ENCODE measurements at regions not wholly inside any gene's neighbourhood (a gene's known extent, or its start where the extent isn't known, plus 50 kb on each side); places are given as distances from the start of the nearest gene placed in this dataset.

DNA sequence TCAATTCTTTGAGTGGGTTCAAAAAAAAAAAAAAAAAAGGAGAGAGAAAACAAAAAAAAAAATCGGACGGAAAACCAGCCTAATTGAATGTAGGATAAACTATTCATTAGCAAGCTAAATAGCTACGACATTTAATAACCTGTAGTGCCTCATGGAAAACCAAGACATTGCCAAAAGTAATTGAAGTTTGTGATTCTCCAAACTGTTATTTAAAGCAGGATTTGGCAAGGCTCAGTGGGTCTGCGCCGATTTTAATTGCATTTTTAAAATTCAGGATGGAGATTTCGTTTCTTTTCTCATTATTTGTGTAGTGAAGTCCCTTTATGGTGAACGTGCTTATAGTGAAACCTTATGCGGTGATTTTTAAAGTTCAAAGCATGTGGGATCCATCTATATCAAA is 127.2 kb upstream of the NFIB start:
- Histone ChIP-seq H3K27me3 (no peaks in the 10 kb centered on the region), H3K27ac (no peak overlapping the region), H3K4me3 (no peak overlapping the region), H3K9me3 (replicated peaks in 1 of 3) (no peaks in the 10 kb centered on the region), H3K4me1 (replicated peaks in 1 of 2) (no peaks in the 10 kb centered on the region), H3K36me3 (replicated peaks in 1 of 2) (no peaks in the 10 kb centered on the region)
- WGBS, 4 donors = 80 to 87% (median 83%) methylated on average over 8 of the region's 8 CpGs
- no peak for DNase-seq
- intact Hi-C loops (cut with DNase I) = no loop called here
- TF ChIP-seq, protein P1, sequence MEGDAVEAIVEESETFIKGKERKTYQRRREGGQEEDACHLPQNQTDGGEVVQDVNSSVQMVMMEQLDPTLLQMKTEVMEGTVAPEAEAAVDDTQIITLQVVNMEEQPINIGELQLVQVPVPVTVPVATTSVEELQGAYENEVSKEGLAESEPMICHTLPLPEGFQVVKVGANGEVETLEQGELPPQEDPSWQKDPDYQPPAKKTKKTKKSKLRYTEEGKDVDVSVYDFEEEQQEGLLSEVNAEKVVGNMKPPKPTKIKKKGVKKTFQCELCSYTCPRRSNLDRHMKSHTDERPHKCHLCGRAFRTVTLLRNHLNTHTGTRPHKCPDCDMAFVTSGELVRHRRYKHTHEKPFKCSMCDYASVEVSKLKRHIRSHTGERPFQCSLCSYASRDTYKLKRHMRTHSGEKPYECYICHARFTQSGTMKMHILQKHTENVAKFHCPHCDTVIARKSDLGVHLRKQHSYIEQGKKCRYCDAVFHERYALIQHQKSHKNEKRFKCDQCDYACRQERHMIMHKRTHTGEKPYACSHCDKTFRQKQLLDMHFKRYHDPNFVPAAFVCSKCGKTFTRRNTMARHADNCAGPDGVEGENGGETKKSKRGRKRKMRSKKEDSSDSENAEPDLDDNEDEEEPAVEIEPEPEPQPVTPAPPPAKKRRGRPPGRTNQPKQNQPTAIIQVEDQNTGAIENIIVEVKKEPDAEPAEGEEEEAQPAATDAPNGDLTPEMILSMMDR (IDR thresholded peaks at IDR 0.05) = no peak
- TF ChIP-seq POLR2A (IDR thresholded peaks at IDR 0.05) = no peak

DNA sequence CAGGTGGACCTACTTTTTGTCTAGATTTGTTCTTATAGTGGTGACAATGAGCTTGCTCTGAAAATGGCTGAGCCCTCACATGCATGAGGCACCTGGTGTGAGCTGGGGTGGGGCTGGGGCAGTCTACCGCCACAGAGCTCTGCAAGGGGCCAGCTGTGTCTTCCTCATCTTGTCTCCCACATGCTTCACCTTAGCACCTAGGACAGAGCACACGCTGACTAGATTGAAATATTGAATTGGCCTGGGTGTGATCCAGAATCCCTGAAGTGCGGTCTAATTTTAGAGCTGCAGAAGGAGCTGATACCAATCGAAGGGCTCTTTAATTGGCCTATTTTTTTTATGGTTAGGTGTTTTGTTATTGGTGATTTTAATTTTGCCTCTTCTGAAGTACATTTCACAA is 126.1 kb upstream of the NFIB start:
- 73 to 91% (median 83%) methylated on average over 3 to 4 of the region's 4 CpGs for WGBS, 4 donors
- H3K9me3 ChIP-seq (replicated peaks in 1 of 3) = no peaks in the 10 kb centered on the region

DNA sequence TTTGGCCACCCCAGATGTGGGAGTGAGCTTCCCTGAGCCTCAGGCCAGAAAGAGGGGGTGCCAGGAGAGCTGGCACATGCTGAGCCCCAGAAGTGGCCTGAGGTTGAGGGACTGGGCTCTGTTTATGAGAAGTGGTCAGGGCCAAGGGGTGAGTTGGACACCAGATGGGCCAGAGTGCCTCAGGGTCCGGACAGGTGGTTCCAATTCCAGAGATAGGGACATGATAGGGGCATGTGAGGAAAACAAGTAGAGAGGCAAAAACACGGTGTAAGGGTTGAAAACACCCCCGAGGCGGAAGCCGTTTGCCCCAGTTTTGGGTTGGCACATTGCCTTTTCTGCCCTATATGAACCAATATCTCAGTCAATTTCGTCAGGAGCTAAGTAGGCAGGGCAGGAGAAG is 125.6 kb upstream of the NFIB start:
- intact Hi-C loops (cut with DNase I) = no loop called here
- WGBS, 4 donors = 70 to 87% (median 84%) methylated on average over 6 of the region's 6 CpGs
- TF ChIP-seq, protein P1 (IDR thresholded peaks at IDR 0.05) = no peak
- no peak for TF ChIP-seq POLR2A (IDR thresholded peaks at IDR 0.05)

More for the DNA sequence above, 126.1 kb upstream of the NFIB start:
- H3K36me3 ChIP-seq (replicated peaks in 1 of 2) = no peaks in the 10 kb centered on the region
- H3K4me1 ChIP-seq (replicated peaks in 1 of 2) = no peaks in the 10 kb centered on the region
- no peaks in the 10 kb centered on the region for H3K27me3 ChIP-seq
- no peak for DNase-seq
- no peak overlapping the region for H3K4me3 ChIP-seq
- no peak overlapping the region for H3K27ac ChIP-seq
- no peak for TF ChIP-seq POLR2A (IDR thresholded peaks at IDR 0.05)
- TF ChIP-seq, protein P1 (IDR thresholded peaks at IDR 0.05) = no peak
- intact Hi-C loops (cut with DNase I) = no loop called here

DNA sequence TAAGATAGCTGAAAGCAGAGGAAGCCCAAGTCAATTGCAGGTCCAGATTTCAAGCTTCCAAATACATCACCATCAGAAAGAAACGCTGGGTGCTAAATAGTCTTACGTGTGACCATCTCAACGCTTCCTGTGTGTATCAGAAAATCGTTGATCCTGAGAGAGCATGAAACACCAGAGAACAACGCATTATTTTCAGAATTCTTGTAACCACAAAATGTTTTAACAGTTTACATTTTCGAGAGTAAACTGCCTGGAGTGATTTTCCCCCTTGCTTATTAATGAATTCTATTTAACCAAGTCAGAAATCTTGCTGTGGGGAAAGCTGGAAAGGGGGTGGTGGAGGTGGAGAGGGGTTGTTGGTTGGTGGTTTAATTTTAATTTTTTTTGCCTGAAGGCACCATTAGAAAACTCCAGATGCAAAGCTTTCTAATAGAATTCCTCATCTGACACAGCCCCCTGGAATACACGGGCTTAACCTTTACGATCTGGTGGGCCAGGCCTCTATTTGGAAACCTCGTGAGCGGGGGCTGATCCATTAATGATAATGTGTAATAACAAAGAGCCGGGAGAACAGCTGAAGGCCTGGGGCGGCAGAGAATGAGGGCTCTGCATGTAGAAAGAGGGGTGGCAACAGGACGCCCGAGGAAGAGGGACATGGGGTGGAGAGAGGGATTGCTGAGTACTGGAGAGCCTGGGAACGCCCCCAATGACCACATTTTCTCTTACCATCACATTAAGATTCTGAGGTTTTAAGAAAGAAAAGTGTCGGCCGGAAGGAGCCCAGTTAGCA is 124.5 kb upstream of the NFIB start:
- 78 to 86% (median 82%) methylated on average over 16 to 17 of the region's 17 CpGs for WGBS, 4 donors
- peaks cover 0 to 7% of the 10 kb centered on the region in 2 donors for H3K4me1 ChIP-seq (replicated peaks in 1 of 2)
- TF ChIP-seq, protein P1 (IDR thresholded peaks at IDR 0.05) = no peak
- no peak for TF ChIP-seq POLR2A (IDR thresholded peaks at IDR 0.05)
- H3K9me3 ChIP-seq (replicated peaks in 1 of 3) = no peaks in the 10 kb centered on the region
- no peaks in the 10 kb centered on the region for H3K27me3 ChIP-seq
- intact Hi-C loops (cut with DNase I) = no loop called here
- H3K36me3 ChIP-seq (replicated peaks in 1 of 2) = no peaks in the 10 kb centered on the region
- peak overlapping the region in 1 of 5 donors; percentile 34 for H3K27ac ChIP-seq
- no peak for DNase-seq
- H3K4me3 ChIP-seq = no peak overlapping the region

More for the DNA sequence above, 125.6 kb upstream of the NFIB start:
- no peak for DNase-seq
- H3K9me3 ChIP-seq (replicated peaks in 1 of 3) = no peaks in the 10 kb centered on the region
- H3K27me3 ChIP-seq = no peaks in the 10 kb centered on the region
- H3K4me1 ChIP-seq (replicated peaks in 1 of 2) = no peaks in the 10 kb centered on the region
- H3K4me3 ChIP-seq = no peak overlapping the region
- no peaks in the 10 kb centered on the region for H3K36me3 ChIP-seq (replicated peaks in 1 of 2)
- no peak overlapping the region for H3K27ac ChIP-seq

Measured in adrenal gland (tissue), 9 donors.